ENCODE measurements at regions not wholly inside any gene's neighbourhood (a gene's known extent, or its start where the extent isn't known, plus 50 kb on each side); places are given as distances from the start of the nearest gene placed in this dataset.

GRCh38 chr10:75287697-75288096 lies 51.9 kb upstream of the COMTD1 start:
- Mint-ChIP-seq H3K4me3 (no peak overlapping the region), H3K9me3 (no peaks in the 10 kb centered on the region), H3K4me1 (ENCODE audit: low read depth) (no peaks in the 10 kb centered on the region), H3K27ac (no peak overlapping the region), H3K36me3 (ENCODE audit: low read depth) (no peaks in the 10 kb centered on the region), H3K27me3 (ENCODE audit: low read depth) (peaks cover 8% of the 10 kb centered on the region)
- no peak for DNase-seq (ENCODE audit: low spot score)

GRCh38 chr10:75286901-75287300 lies 51.1 kb upstream of the COMTD1 start:
- H3K27me3 Mint-ChIP-seq (ENCODE audit: low read depth), result peaks cover 6% of the 10 kb centered on the region
- no peak overlapping the region for H3K27ac Mint-ChIP-seq
- no peaks in the 10 kb centered on the region for H3K9me3 Mint-ChIP-seq
- H3K4me3 Mint-ChIP-seq, result no peak overlapping the region
- DNase-seq (ENCODE audit: low spot score), result no peak
- no peaks in the 10 kb centered on the region for H3K4me1 Mint-ChIP-seq (ENCODE audit: low read depth)
- no peaks in the 10 kb centered on the region for H3K36me3 Mint-ChIP-seq (ENCODE audit: low read depth)
